Panc1 (cell line): ENCODE measurements at regions not wholly inside any gene's neighbourhood (a gene's known extent, or its start where the extent isn't known, plus 50 kb on each side); places are given as distances from the start of the nearest gene placed in this dataset.

Experiments used
- ATAC-seq: fragments of 200-7000 bp; cut with Tn5 transposase; 2 replicates; pipeline ENCODE4 v1.9.1; 2020; ENCODE audit warnings: mild to moderate bottlenecking, moderate library complexity
- BruUV-seq: library from RNA; stranded (reverse); fragments of 400-500 nt; replicated peaks from 2 replicates; lab custom pipeline; 2021; lab: Mats Ljungman, UMichigan
- CTCF ChIA-PET: fragments of 300-600 bp; sonication (Branson Sonifier 250); formaldehyde crosslinking; loops from one replicate; lab custom pipeline; 2022; ENCODE audit warnings: antibody characterized with exemption; lab: Charles Lee
- POLR2A ChIA-PET: fragments of 300-600 bp; sonication (Branson Sonifier 250); formaldehyde crosslinking; loops from one replicate; lab custom pipeline; 2022; ENCODE audit warnings: antibody characterized with exemption; lab: Charles Lee
- DNase-seq: peaks from one replicate; pipeline ENCODE4 v3.0.0-alpha.2; 2010; ENCODE audit warnings: low read depth, low spot score
- H3K27ac ChIP-seq: 2 replicates; pipeline ENCODE4 v1.5.1; 2011; ENCODE audit warnings: mild to moderate bottlenecking, low read length, inconsistent platforms
- H3K27me3 ChIP-seq: fragments of 200-500 bp; sonication (Bioruptor generic); 2 replicates; pipeline ENCODE4 v1.6.0; 2014; ENCODE audit warnings: low read length, inconsistent platforms; ENCODE audit not compliant: control insufficient read depth, insufficient read depth
- H3K36me3 ChIP-seq: fragments of 200-500 bp; sonication (Bioruptor generic); 2 replicates; pipeline ENCODE4 v1.5.1; 2014; ENCODE audit warnings: inconsistent platforms, mild to moderate bottlenecking, low read length, moderate library complexity; ENCODE audit not compliant: control insufficient read depth, insufficient read depth
- H3K4me1 ChIP-seq: 2 replicates; pipeline ENCODE4 v1.5.1; 2011; ENCODE audit warnings: inconsistent platforms, mild to moderate bottlenecking, low read length, moderate library complexity; ENCODE audit not compliant: control insufficient read depth, insufficient read depth
- H3K4me3 ChIP-seq, 2 experiments: 2 replicates each; pipeline ENCODE4 v1.5.1; 2011 to 2012; ENCODE audit warnings: low read depth in 2 of 2, low read length in 2 of 2, mild to moderate bottlenecking in 2 of 2, inconsistent platforms in 1 of 2, moderate library complexity in 1 of 2
- H3K9me3 ChIP-seq: fragments of 200-500 bp; sonication (Bioruptor generic); 2 replicates; pipeline ENCODE4 v1.5.1; 2014; ENCODE audit warnings: low read depth, mild to moderate bottlenecking, inconsistent platforms, low read length, moderate library complexity; ENCODE audit not compliant: control insufficient read depth, insufficient read depth
- SIN3A ChIP-seq: IDR thresholded peaks from 2 replicates; pipeline ENCODE4 v1.6.1; 2012; ENCODE audit warnings: low read depth, mild to moderate bottlenecking, low read length, moderate library complexity, borderline replicate concordance; ENCODE audit not compliant: insufficient read depth
- in situ Hi-C: cut with HindIII; loops from 2 replicates; pipeline ENCODE4 v1.10.0; 2016; ENCODE audit warnings: low sequenced_read_pairs, low pct_unique_long_range_greater_than_20kb
- intact Hi-C: fragments of 100-400 bp; cut with micrococcal nuclease; formaldehyde crosslinking; loops from one replicate; pipeline ENCODE4 v1.10.0; 2022; ENCODE audit not compliant: unreplicated experiment
- TF ChIP-seq, protein P1 (sequence below), 2 experiments: IDR thresholded peaks; 2 replicates each; pipeline ENCODE4 v1.6.1; 2011 to 2012; ENCODE audit warnings: low read depth in 2 of 2, control low read depth in 1 of 2, low read length in 1 of 2, mild to moderate bottlenecking in 1 of 2, moderate library complexity in 1 of 2; ENCODE audit not compliant: insufficient read depth in 1 of 2
- TF ChIP-seq, protein P2 (sequence below): fragments of 450-650 bp; IDR thresholded peaks from 2 replicates; pipeline ENCODE4 v1.5.1; 2017; ENCODE audit warnings: mild to moderate bottlenecking

DNA sequence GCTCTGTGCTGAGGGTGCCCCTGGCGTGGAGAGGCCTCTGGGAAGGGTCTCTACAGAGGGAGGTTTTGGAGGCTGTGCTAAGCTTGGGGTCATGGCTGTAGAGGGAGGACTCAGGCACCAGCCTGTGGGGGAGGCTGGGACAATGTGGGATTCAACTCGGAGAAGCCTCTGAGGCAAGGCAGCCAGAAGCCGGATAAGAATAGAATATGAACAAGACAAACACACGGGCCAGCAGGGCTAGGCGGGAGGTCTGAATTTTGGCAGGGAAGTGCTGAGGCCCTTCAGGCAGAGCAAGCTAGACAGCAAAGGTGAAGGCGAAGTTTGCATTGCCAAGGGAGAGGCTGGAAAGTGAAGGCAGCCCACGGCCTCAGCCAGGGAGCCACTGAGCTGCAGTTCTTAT lies 612.1 kb upstream of the NR2F2 start:
- intact Hi-C loops, result no loop called here
- no peak overlapping the region for H3K27ac ChIP-seq
- ChIA-PET POLR2A (no interaction called here), CTCF (no interaction called here)
- H3K4me3 ChIP-seq, result no peak overlapping the region
- H3K9me3 ChIP-seq, result no peaks in the 10 kb centered on the region
- TF ChIP-seq, protein P1, sequence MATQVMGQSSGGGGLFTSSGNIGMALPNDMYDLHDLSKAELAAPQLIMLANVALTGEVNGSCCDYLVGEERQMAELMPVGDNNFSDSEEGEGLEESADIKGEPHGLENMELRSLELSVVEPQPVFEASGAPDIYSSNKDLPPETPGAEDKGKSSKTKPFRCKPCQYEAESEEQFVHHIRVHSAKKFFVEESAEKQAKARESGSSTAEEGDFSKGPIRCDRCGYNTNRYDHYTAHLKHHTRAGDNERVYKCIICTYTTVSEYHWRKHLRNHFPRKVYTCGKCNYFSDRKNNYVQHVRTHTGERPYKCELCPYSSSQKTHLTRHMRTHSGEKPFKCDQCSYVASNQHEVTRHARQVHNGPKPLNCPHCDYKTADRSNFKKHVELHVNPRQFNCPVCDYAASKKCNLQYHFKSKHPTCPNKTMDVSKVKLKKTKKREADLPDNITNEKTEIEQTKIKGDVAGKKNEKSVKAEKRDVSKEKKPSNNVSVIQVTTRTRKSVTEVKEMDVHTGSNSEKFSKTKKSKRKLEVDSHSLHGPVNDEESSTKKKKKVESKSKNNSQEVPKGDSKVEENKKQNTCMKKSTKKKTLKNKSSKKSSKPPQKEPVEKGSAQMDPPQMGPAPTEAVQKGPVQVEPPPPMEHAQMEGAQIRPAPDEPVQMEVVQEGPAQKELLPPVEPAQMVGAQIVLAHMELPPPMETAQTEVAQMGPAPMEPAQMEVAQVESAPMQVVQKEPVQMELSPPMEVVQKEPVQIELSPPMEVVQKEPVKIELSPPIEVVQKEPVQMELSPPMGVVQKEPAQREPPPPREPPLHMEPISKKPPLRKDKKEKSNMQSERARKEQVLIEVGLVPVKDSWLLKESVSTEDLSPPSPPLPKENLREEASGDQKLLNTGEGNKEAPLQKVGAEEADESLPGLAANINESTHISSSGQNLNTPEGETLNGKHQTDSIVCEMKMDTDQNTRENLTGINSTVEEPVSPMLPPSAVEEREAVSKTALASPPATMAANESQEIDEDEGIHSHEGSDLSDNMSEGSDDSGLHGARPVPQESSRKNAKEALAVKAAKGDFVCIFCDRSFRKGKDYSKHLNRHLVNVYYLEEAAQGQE (IDR thresholded peaks at IDR 0.05; ENCODE audit: insufficient read depth in 1 of 2, low read depth in 2 of 2, low read length in 1 of 2), result no peak
- H3K36me3 ChIP-seq, result no peaks in the 10 kb centered on the region
- DNase-seq (no peak), ATAC-seq (no peak)
- H3K27me3 ChIP-seq, result no peaks in the 10 kb centered on the region
- H3K4me1 ChIP-seq, result no peaks in the 10 kb centered on the region
- in situ Hi-C loops, result no loop called here
- BruUV-seq, result no TSS peak

DNA sequence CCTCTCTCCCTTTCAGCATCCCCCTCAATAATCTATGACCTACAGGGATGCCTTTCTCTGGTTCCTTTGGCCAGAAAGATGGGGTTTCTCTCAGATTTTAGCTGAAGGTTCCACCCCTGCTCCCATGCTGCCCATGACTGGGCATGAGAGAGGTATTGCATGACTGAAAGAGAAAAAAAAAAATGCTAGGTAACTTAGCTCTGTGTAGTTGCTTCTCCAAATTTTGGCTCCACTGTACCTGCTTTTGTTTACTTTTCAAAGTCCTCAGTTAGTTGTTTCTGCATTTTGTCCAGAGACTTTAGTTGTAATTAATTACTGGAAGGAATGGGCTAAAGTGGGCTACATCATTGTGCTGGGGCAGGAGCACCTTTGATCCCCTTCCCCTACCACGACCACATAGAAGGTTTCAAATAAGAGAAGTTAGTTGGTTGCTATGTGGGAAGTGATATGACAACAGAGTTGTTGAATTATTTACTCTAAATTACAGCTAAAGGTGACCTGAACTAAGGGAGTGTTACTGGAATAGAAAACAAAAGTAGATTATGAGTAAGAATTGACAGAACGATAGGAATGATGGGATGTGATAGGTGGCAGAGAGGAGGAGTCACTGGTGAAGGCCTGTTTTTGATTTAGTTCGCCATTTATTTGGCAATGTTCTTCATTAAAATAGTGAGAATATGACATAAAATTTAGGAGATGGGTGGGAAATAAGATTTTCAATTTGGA lies 605.4 kb upstream of the NR2F2 start:
- ATAC-seq (no peak), DNase-seq (no peak)
- no TSS peak for BruUV-seq
- TF ChIP-seq, protein P1 (IDR thresholded peaks at IDR 0.05; ENCODE audit: insufficient read depth in 1 of 2, low read depth in 2 of 2, low read length in 1 of 2), result no peak
- TF ChIP-seq SIN3A, result no peak
- TF ChIP-seq, protein P2, sequence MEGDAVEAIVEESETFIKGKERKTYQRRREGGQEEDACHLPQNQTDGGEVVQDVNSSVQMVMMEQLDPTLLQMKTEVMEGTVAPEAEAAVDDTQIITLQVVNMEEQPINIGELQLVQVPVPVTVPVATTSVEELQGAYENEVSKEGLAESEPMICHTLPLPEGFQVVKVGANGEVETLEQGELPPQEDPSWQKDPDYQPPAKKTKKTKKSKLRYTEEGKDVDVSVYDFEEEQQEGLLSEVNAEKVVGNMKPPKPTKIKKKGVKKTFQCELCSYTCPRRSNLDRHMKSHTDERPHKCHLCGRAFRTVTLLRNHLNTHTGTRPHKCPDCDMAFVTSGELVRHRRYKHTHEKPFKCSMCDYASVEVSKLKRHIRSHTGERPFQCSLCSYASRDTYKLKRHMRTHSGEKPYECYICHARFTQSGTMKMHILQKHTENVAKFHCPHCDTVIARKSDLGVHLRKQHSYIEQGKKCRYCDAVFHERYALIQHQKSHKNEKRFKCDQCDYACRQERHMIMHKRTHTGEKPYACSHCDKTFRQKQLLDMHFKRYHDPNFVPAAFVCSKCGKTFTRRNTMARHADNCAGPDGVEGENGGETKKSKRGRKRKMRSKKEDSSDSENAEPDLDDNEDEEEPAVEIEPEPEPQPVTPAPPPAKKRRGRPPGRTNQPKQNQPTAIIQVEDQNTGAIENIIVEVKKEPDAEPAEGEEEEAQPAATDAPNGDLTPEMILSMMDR, result no peak
- H3K4me3 ChIP-seq, result no peak overlapping the region
- POLR2A ChIA-PET, result no interaction called here
- CTCF ChIA-PET, result interaction anchor here (0.6 kb wide), 1 partner anchor 96 kb away, joined by 3 read pairs; no protein-coding TSS in a partner anchor
- no peaks in the 10 kb centered on the region for H3K9me3 ChIP-seq
- no peaks in the 10 kb centered on the region for H3K36me3 ChIP-seq
- no peaks in the 10 kb centered on the region for H3K27me3 ChIP-seq
- intact Hi-C loops (no loop called here), in situ Hi-C loops (no loop called here)
- no peaks in the 10 kb centered on the region for H3K4me1 ChIP-seq
- H3K27ac ChIP-seq, result no peak overlapping the region
